Peyer's patch (tissue), 4 donors: ENCODE measurements at regions not wholly inside any gene's neighbourhood (a gene's known extent, or its start where the extent isn't known, plus 50 kb on each side); places are given as distances from the start of the nearest gene placed in this dataset.

ENCODE experiments used
- DNase-seq, 3 donors: peaks; one replicate each; pipeline ENCODE4 v3.0.0-alpha.2; 2017 to 2019
- H3K27ac ChIP-seq, 4 donors: fragments of 200-600 bp; sonication (generic); one replicate each; pipeline ENCODE4 v1.5.1; 2016 to 2019
- H3K27me3 ChIP-seq, 2 donors: fragments of 200-600 bp; sonication (generic); one replicate each; pipeline ENCODE4 v1.5.1; 2019
- H3K36me3 ChIP-seq, 3 donors: fragments of 200-600 bp; sonication (generic); one replicate each; pipeline ENCODE4 v1.5.1; 2016 to 2019
- H3K4me1 ChIP-seq, 4 donors: fragments of 200-600 bp; sonication (generic); one replicate each; pipeline ENCODE4 v1.5.1; 2016 to 2019
- H3K4me3 ChIP-seq, 4 donors: fragments of 200-600 bp; sonication (generic); 1 replicate in 3 of 4; 2 replicates in 1 of 4; pipeline ENCODE4 v1.5.1; 2016 to 2019; ENCODE audit warnings: mild to moderate bottlenecking in 1 of 4
- H3K9me3 ChIP-seq, 4 donors: fragments of 200-600 bp; sonication (generic); one replicate each; pipeline ENCODE4 v1.5.1; 2016 to 2019; ENCODE audit warnings: mild to moderate bottlenecking in 1 of 4
- CTCF ChIP-seq, 6 experiments: fragments of 450-650 bp in 4 of 6; fragments of 200-600 bp in 2 of 6; sonication (generic) in 1 of 6; IDR thresholded peaks; one replicate each; pipeline ENCODE4 v1.5.1; 2017 to 2019; ENCODE audit warnings: antibody characterized with exemption in 6 of 6, mild to moderate bottlenecking in 3 of 6, moderate library complexity in 1 of 6
- POLR2A ChIP-seq, 2 donors: fragments of 450-650 bp; IDR thresholded peaks; one replicate each; pipeline ENCODE4 v1.5.1; 2017; ENCODE audit warnings: antibody characterized with exemption in 2 of 2, mild to moderate bottlenecking in 2 of 2, moderate library complexity in 2 of 2

- no peak for DNase-seq
- Histone ChIP-seq H3K27ac (peak overlapping the region in 1 of 4 donors; percentile 37), H3K4me3 (no peak overlapping the region), H3K4me1 (no peaks in the 10 kb centered on the region), H3K9me3 (no peaks in the 10 kb centered on the region), H3K36me3 (no peaks in the 10 kb centered on the region), H3K27me3 (no peaks in the 10 kb centered on the region)
- TF ChIP-seq POLR2A (IDR thresholded peaks at IDR 0.05) (no peak), CTCF (IDR thresholded peaks at IDR 0.05) (no peak)
These were observed 118.8 kb upstream of the FOXF1 start for GRCh38 chr16:86391486-86391885.

GRCh38 chr16:86391984-86392383, 118.3 kb upstream of the FOXF1 start:
- Histone ChIP-seq H3K36me3 (no peaks in the 10 kb centered on the region), H3K4me1 (no peaks in the 10 kb centered on the region), H3K27ac (peak overlapping the region in 1 of 4 donors; percentile 37), H3K4me3 (no peak overlapping the region), H3K27me3 (no peaks in the 10 kb centered on the region), H3K9me3 (no peaks in the 10 kb centered on the region)
- no peak for DNase-seq
- no peak for TF ChIP-seq CTCF (IDR thresholded peaks at IDR 0.05)
- no peak for TF ChIP-seq POLR2A (IDR thresholded peaks at IDR 0.05)

DNA sequence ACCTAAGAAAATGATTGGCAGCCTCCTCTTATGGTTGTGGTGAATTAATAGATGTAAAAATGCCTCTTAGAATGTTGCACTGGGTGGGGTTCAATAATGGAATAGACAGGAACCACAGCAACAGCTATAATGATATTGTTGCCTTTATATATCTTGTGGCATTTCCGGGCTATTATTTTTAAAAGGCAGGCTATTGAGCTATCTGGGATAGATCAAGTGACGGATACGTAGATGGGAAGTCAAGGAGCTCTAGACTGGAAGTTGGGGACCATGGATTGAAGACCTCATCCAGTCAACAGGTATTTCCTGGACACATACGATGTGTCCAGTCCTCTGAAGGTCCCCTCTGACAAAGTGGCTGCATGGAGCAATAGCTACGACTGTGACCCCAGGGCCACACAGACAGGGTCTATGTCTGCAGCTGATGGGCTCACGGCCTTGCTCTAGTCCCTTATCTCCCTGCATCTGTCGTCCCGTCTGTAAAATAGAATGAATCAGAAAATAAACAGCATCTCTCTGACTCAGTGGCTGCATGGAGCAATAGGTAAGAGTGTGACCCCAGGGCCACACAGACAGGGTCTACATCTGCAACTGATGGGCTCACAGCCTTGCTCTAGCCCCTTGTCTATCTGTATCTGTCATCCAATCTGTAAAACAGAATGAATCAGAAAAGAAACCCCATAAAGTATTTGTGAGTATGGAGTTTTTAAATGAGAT, 117.7 kb upstream of the FOXF1 start:
- Histone ChIP-seq H3K27ac (no peak overlapping the region), H3K9me3 (no peaks in the 10 kb centered on the region), H3K27me3 (no peaks in the 10 kb centered on the region), H3K36me3 (no peaks in the 10 kb centered on the region), H3K4me3 (no peak overlapping the region), H3K4me1 (no peaks in the 10 kb centered on the region)
- TF ChIP-seq CTCF (IDR thresholded peaks at IDR 0.05), result no peak
- TF ChIP-seq POLR2A (IDR thresholded peaks at IDR 0.05), result no peak
- DNase-seq, result no peak

GRCh38 chr16:86393907-86394626, 116.3 kb upstream of the FOXF1 start:
- Histone ChIP-seq H3K27ac (no peak overlapping the region), H3K4me3 (no peak overlapping the region)

DNA sequence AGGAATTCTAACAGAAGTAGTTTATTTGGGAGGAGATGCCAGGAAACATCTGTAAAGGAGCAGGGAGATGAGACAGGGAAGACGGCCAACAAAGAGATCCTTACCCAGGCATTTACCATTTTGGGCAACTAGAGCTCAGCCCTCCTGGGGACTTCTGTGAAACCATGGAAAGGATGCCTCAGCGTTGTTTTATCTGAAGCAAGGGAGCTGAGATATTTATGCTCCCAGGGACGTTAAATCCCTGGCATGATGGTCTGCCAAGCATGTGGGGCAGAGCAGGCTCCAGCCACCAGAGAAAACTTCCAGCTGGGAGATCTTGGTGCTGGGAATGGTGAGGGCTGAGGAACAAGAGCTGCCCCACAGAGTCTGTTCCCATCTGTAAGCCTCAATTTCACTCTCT, 114.8 kb upstream of the FOXF1 start:
- Histone ChIP-seq H3K36me3 (no peaks in the 10 kb centered on the region), H3K4me1 (no peaks in the 10 kb centered on the region), H3K4me3 (no peak overlapping the region), H3K9me3 (no peaks in the 10 kb centered on the region), H3K27me3 (no peaks in the 10 kb centered on the region), H3K27ac (peak overlapping the region in 3 of 4 donors; percentile 57 to 75 (median 75))
- DNase-seq, result no peak
- TF ChIP-seq CTCF (IDR thresholded peaks at IDR 0.05) (no peak), POLR2A (IDR thresholded peaks at IDR 0.05) (no peak)

More at GRCh38 chr16:86393907-86394626, 116.3 kb upstream of the FOXF1 start:
- TF ChIP-seq POLR2A (IDR thresholded peaks at IDR 0.05), result no peak
- TF ChIP-seq CTCF (IDR thresholded peaks at IDR 0.05), result no peak
- H3K4me1 ChIP-seq, result no peaks in the 10 kb centered on the region
- H3K9me3 ChIP-seq, result no peaks in the 10 kb centered on the region
- DNase-seq, result no peak
- no peaks in the 10 kb centered on the region for H3K36me3 ChIP-seq
- H3K27me3 ChIP-seq, result no peaks in the 10 kb centered on the region
